Hindlimb muscle (tissue), 1 donor: ENCODE measurements at regions not wholly inside any gene's neighbourhood (a gene's known extent, or its start where the extent isn't known, plus 50 kb on each side); places are given as distances from the start of the nearest gene placed in this dataset.
A peak's percentile ranks its signal among the peaks of the same experiment; 100 is the strongest.
"Not testable (repeated sequence)": the region's sequence is repeated elsewhere in the genome, so short reads cannot be mapped to it uniquely, and the experiment has no call there.

Source experiments
- DNase-seq: peaks from one replicate; pipeline ENCODE4 v3.0.0-alpha.2; 2013

DNA sequence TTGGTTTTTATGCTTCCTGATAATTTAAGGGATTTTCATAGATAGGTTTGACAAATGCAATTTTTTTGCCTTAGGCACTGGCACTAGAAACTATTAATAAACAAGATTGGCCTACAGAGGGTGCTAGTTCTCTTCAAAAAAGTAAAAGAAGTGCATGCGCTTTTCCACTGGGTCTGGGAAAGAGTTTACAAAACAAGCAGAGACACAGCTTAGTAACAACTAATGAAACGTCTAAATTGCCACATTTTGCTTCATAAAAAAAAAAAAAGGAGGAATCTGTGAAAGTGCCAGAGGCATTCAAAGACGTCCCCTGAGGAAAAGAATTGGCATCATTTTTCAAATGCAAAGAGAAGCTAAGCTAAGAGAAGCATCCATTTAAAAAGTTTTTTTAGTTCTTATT is 58.3 kb upstream of the EEA1 start:
- DNase-seq, result peak; percentile 70

DNA sequence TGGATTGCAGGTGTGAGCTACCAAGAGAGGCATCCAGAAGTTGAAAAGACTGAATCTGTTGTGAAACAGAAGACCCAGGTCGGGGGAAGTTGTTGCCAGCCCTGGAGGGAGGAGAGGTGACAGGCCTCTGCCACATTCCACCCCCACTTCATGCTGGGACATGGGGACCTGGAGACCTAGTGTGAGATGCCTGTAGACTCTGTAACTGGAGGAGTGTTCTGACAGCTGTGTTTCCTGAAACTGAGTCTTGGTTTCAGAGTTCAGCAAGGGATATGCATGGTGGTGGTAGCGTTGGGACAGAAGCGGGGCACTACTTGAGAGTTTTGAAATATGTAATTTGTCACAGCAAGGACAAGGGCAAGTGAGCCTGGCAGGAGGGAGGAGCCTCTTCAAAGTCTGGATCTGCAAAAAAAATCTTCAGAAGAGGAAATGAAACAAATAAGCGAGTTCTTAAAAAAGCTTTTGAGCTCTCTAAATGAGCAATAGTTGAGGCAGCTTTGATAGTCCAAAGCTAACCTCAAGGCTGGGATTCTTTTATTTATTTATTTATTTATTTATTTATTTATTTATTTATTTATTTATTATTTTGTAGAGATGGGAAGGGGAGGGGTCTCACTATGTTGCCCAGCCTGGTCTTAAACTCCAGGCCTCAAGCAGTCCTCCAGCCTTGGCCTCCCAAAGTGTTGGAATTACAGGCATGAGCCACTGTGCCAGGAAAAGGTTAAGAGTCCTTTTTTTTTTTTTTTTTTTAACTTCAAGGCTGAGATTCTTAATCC is 58.9 kb upstream of the EEA1 start:
- peak; percentile 15 for DNase-seq

- no peak for DNase-seq
These were observed 59.6 kb upstream of the EEA1 start for GRCh38 chr12:92988622-92989130.

DNA sequence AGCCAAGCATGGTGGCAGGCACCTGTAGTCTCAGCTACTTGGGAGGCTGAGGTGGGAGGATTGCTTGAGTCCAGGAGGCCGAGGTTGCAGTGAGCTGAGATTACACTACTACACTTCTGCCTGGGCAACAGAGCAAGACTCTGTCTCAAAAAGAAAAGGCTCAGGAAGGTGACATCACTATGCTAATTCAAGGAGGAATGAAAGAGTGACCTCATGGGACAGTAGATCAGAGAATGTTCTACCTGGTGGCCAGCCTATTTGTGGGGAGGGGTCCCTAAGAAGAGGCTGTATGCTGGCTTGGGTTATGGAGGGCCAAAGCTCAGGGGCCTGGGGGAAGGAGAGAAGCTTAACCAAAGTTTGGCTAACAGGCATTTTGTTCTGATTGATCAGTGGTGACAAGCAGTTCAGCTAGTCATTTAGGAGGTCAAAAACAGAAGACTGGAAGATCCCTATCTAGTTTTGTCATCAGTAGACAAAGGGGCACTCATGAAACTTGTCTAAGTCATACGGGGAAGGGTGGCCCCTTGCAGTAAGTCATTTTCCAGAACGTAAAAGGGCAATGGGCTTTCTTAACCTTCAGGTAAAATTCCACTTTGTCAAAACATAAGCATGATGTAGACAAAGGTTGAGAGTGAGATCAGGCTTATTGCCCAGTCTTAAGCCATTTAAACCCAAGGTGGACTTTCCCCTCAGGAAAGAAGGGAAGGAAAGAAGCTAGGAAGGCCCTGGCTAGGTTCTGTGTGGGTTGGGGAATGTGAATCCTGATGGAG is 60.8 kb upstream of the EEA1 start:
- DNase-seq, result no peak

GRCh38 chr12:92991134-92991533 is 62.0 kb upstream of the EEA1 start:
- DNase-seq, result no peak

DNA sequence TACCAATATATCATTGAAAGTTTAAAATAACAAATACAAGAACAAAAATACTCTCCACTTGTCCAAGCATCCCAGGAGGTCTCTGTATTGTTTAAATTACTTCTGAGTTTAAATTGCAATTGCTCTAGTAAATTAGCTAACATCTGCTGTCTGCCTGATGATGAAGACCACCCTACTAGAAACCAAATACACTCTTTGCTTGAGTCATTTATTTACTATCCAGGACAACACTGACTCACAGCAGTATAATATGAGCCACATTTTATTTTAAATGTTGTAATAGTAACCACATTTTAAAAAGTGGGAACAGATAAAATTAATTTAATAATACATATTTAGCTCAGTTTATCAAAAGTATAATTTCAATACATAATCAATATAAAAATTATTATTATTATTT is 62.9 kb upstream of the EEA1 start:
- no peak for DNase-seq

DNA sequence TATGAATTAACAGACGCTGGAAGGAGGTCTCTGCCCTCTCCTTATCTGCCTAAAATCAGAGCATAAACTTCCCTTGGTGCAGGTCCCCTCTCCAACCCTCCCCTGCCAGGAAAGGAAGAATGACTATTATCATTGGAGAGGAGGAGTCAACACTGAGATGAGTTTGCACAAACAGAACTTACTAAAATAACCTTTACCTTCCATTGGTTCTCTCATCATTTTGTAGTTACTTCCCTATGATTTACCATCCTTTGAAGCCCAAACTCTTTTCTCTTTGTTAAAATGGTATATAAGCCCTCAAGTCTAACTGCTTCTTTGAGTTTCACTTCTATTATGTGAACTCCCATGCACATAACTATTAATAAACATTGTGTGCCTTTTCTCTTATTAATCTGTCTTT is 64.2 kb upstream of the EEA1 start:
- no peak for DNase-seq

- no peak for DNase-seq
These were observed 66.3 kb upstream of the EEA1 start for GRCh38 chr12:92995258-92995903.

DNA sequence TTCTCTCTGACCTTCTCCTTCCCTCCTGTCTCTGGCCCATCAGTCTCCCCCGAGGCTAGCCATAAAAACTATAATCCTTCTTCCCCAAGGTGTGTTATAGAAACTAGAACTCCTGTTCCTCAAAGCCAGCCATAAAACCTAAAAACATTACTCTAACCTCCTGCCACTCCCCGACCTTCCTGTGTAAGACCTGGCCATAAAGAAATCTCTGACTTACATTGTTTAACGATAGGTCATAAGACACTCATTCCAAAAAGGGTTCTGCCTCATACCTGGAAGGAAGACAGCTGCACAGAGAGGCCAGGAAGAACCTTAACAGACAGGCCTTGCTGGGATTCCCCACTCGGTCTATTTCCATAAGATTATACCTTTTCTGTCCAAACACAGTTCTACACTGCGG is 70.9 kb upstream of the EEA1 start:
- no peak for DNase-seq

DNA sequence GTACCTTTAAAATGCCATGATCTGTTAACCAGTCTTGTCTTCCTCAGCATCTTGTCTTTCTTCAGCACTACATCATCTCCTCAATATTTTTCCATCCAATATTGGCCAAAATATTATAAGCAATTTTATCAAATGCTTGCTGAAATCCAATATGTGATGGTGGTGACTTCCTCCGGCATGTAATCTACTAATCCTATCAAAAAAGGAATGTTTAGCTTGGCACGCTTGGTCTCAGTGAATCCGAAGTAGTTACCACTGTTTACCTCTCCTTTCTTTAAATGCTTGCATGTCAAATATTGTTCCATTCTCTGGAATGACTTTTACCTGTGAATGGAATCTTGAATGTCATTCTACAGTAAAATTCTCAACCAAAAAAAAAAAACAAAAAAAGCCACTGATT is 72.3 kb upstream of the EEA1 start:
- DNase-seq, result no peak

DNA sequence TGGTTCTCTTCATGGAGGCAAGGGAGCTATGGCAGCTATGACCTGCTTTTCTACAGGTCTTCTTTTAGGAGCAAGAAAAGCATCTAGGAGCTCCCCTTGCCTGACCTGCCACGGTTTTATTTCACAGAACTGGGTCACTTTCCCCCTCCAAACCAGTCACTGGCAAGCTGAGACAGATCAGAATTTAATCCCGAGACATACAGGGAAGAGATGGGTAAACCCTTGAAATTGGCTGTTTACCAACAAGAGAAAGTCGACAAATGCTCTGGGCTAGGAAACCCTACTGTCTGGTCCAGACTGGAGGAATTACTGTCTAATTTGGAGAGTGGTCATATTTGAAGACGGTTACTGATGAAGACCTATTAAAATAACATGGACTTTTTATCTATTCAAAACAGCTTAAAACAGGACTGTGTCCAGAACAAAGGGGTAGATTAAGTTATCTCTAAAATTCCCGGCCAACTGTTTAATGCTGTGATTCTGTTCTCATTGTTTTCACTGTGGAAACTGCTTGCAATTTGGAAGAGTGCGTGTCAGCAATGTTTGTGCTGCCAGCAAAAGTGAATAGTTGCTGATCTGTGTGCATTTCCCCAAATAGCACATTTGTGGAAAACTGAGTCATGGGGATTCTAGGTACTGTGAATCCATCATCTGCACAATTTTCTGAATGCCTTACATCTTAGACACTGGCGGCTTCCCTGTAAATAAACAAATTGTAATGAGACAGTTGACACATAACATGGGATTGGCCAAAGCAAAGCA is 73.4 kb upstream of the EEA1 start:
- peak; percentile 61 for DNase-seq

- no peak for DNase-seq
These were observed 74.6 kb upstream of the EEA1 start for GRCh38 chr12:93003531-93004239.

GRCh38 chr12:93005928-93006392 is 76.9 kb upstream of the EEA1 start:
- DNase-seq, result no peak

DNA sequence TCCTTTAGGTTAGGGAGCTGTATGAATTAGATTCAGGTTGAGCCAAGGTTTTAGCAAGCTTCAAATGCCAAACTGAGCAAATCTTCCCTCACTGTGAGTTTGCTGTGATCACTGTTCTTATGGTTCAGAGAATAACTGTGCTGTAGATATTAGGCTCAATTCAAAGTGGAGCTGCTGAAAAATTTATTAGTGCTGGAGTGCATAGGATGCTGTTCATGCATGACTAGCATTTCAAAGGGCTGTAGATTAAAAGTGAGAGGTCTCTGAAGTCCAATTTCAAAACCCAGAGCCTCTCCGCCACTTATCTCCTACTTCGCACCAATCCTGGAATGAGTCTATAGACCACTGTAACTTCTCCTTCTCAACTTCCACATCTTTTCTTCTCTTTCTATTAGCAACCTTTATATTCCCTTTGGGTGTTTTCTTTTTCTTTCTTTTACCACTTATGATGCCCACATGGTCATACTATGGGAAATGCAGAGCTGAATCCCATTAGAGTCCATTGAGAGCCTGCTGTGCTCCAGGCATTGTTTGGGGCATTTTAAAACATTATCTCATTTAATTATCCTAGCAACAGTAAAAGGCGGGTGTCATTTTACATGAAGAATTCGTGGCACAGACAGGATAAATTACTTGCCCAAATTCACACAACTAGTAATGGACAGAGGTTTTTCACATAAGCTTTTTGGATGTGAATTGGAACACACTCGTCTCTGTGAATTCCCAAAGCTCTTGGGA is 77.5 kb upstream of the EEA1 start:
- no peak for DNase-seq

DNA sequence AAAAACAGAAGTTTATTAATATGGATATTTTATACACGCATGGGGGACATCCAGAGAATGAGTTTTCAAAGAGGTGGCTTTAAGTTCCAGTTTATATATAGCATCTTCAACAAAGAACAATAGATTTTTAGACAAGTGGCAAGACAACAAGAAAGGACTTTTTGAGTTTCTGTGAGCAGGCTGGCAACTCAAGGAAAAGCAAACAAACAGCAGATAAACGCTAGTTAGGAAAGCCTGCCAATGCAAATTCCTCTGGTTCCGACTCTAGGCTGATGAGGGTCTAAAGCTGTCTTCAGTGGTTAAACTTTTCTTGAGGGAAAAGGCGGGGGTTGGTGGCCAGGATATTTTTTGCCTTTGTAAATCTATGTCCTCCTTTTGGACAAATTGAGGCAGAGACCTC is 78.4 kb upstream of the EEA1 start:
- no peak for DNase-seq

DNA sequence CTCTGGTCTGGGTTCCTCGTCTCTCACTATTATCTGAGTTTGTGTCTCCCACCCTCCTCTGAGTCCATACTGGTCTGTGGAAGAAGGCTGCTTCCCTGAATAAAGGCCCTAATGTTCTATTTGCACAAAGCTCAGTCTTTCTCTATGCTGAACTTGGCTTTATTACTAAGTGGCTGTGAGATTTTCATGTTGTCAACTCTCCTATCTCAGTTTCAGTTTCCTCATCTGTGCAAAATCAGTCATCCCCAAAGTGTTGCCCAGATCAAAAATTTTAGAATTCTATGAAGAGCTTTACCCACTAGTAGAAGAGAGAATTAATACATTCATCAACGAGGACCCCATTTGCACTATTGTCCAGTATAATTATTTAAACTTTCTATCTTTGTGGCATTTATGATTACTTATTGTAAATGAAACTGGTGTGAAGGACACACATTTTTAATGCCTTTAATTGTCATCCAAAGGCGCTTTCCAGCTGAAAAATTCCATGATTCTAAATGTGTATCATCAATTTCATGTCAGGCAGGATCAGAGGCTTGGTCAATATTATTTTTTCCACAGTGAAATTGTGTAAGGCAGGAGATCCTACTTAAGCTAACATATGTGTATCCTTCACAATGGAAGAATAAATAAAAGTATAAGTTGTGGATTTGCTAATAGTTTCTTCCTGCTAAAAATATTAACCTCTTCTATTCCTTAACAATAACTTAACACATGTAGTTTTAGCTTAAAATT is 79.1 kb upstream of the EEA1 start:
- no peak for DNase-seq

- not testable (repeated sequence) for DNase-seq
These were observed 79.8 kb upstream of the EEA1 start for GRCh38 chr12:93008880-93009279.

GRCh38 chr12:93009533-93009932 is 80.4 kb upstream of the EEA1 start:
- no peak for DNase-seq

- DNase-seq, result no peak
These were observed 81.4 kb upstream of the EEA1 start for GRCh38 chr12:93010461-93010860.

DNA sequence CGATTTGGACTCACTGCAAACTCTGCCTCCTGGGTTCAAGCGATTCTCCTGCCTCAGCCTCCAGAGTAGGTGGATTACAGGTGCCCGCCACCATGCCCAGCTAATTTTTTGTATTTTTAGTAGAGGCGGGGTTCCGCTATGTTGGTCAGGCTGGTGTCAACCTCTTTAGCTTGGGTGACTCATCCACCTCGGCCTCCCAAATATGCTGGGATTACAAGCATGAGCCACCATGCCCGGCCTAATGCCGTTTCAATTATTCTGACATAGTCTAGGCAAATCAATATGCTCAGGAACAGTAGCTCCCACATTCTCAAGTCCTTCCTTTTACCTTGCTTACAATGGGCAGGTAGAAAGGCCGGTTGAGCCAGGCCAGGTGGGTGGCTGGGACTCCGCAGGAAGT is 82.0 kb upstream of the EEA1 start:
- no peak for DNase-seq
